Osteoblast (primary cell): ENCODE measurements at regions not wholly inside any gene's neighbourhood (a gene's known extent, or its start where the extent isn't known, plus 50 kb on each side); places are given as distances from the start of the nearest gene placed in this dataset.
A peak's percentile ranks its signal among the peaks of the same experiment; 100 is the strongest.

Source experiments
- DNase-seq: peaks from one replicate; pipeline ENCODE4 v3.0.0; 2011; ENCODE audit warnings: low spot score, mixed read lengths; ENCODE audit not compliant: insufficient read length; ENCODE audit errors: missing footprints
- H2AFZ ChIP-seq: 2 replicates; pipeline ENCODE4 v1.6.0; 2011; ENCODE audit warnings: mild to moderate bottlenecking, low read length
- H3K27ac ChIP-seq: 2 replicates; pipeline ENCODE4 v1.5.1; 2011; ENCODE audit warnings: mild to moderate bottlenecking, low read depth, low read length, moderate library complexity
- H3K27me3 ChIP-seq: 2 replicates; pipeline ENCODE4 v1.6.0; 2012; ENCODE audit warnings: mild to moderate bottlenecking, control low read depth, inconsistent platforms, low read length, moderate library complexity; ENCODE audit not compliant: insufficient read depth
- H3K36me3 ChIP-seq: 2 replicates; pipeline ENCODE4 v1.5.1; 2011; ENCODE audit warnings: mild to moderate bottlenecking, low read length, control low read depth, moderate library complexity; ENCODE audit not compliant: insufficient read depth
- H3K4me1 ChIP-seq: 2 replicates; pipeline ENCODE4 v1.5.1; 2011; ENCODE audit warnings: mild to moderate bottlenecking, low read length, control low read depth, moderate library complexity; ENCODE audit not compliant: insufficient read depth
- H3K4me2 ChIP-seq: 2 replicates; pipeline ENCODE4 v1.6.0; 2011; ENCODE audit warnings: mild to moderate bottlenecking, low read length; ENCODE audit not compliant: insufficient read depth
- H3K4me3 ChIP-seq: fragments of 200-600 bp; sonication (generic); 3 replicates; pipeline ENCODE4 v1.5.1; 2012; ENCODE audit warnings: mild to moderate bottlenecking, low read length, inconsistent platforms; ENCODE audit not compliant: insufficient read depth
- H3K79me2 ChIP-seq: 2 replicates; pipeline ENCODE4 v1.6.0; 2012; ENCODE audit warnings: mild to moderate bottlenecking, low read length, control low read depth, inconsistent platforms; ENCODE audit not compliant: insufficient read depth
- H3K9me3 ChIP-seq: 2 replicates; pipeline ENCODE4 v1.5.1; 2011; ENCODE audit warnings: low read depth, low read length, control low read depth
- H4K20me1 ChIP-seq: 2 replicates; pipeline ENCODE4 v1.6.0; 2012; ENCODE audit warnings: mild to moderate bottlenecking, low read length, control low read depth; ENCODE audit not compliant: insufficient read depth
- TF ChIP-seq, protein P1 (sequence below): IDR thresholded peaks from 2 replicates; pipeline ENCODE4 v1.5.1; 2011; ENCODE audit warnings: mild to moderate bottlenecking, low read depth, low read length, moderate library complexity; ENCODE audit errors: extremely low read depth

DNA sequence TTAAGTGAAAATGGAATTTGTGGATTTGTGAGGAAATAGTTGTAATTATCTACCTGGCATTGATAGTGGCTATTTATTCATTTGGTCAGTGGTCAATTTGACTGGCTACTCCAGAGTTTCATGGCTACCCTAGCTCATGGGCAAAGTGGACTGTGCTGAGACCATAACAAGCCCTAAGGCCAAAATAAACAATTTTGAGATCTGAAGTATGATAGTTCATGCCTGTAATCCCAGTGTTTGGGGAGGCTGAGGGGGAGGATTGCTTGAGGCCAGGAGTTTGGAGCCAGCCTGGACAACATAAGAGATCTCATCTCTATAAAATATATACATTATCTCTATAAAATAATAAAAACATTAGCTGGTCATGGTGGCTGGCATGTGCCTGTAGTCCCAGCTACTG is 311.7 kb downstream of the HIVEP2 start:
- Histone ChIP-seq H3K4me2 (no peak overlapping the region), H3K36me3 (no peaks in the 10 kb centered on the region), H3K27me3 (no peaks in the 10 kb centered on the region), H3K4me1 (peaks cover 8% of the 10 kb centered on the region), H3K27ac (no peak overlapping the region), H3K4me3 (no peak overlapping the region), H3K9me3 (no peaks in the 10 kb centered on the region), H2AFZ (no peak overlapping the region), H3K79me2 (no peaks in the 10 kb centered on the region), H4K20me1 (no peaks in the 10 kb centered on the region)
- DNase-seq, result no peak
- TF ChIP-seq, protein P1, sequence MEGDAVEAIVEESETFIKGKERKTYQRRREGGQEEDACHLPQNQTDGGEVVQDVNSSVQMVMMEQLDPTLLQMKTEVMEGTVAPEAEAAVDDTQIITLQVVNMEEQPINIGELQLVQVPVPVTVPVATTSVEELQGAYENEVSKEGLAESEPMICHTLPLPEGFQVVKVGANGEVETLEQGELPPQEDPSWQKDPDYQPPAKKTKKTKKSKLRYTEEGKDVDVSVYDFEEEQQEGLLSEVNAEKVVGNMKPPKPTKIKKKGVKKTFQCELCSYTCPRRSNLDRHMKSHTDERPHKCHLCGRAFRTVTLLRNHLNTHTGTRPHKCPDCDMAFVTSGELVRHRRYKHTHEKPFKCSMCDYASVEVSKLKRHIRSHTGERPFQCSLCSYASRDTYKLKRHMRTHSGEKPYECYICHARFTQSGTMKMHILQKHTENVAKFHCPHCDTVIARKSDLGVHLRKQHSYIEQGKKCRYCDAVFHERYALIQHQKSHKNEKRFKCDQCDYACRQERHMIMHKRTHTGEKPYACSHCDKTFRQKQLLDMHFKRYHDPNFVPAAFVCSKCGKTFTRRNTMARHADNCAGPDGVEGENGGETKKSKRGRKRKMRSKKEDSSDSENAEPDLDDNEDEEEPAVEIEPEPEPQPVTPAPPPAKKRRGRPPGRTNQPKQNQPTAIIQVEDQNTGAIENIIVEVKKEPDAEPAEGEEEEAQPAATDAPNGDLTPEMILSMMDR, result no peak

DNA sequence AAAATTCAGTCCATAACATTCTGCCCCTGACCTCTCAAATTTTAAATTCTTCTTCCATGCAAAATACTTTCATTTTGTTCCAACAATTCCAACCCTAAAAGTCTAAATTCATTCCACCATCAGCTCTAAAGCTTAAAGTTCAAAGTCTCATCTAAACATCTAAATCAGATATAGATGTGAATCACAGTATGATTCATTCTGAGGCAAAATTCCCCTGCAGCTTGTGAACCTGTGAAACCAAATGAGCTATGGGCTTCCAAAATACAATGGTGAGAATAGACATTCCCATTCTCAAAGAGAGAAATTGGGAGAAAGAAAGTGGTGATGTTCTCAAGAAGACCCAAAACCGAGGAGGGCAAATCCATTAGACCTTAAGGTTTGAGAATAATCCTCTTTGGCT is 309.8 kb downstream of the HIVEP2 start:
- DNase-seq, result no peak
- Histone ChIP-seq H3K27ac (peak overlapping the region; percentile 43), H4K20me1 (no peaks in the 10 kb centered on the region), H3K4me3 (no peak overlapping the region), H3K4me1 (peaks cover 8% of the 10 kb centered on the region), H3K36me3 (no peaks in the 10 kb centered on the region), H2AFZ (no peak overlapping the region), H3K9me3 (no peaks in the 10 kb centered on the region), H3K27me3 (peaks cover 4% of the 10 kb centered on the region), H3K79me2 (no peaks in the 10 kb centered on the region), H3K4me2 (no peak overlapping the region)
- TF ChIP-seq, protein P1, result no peak

DNA sequence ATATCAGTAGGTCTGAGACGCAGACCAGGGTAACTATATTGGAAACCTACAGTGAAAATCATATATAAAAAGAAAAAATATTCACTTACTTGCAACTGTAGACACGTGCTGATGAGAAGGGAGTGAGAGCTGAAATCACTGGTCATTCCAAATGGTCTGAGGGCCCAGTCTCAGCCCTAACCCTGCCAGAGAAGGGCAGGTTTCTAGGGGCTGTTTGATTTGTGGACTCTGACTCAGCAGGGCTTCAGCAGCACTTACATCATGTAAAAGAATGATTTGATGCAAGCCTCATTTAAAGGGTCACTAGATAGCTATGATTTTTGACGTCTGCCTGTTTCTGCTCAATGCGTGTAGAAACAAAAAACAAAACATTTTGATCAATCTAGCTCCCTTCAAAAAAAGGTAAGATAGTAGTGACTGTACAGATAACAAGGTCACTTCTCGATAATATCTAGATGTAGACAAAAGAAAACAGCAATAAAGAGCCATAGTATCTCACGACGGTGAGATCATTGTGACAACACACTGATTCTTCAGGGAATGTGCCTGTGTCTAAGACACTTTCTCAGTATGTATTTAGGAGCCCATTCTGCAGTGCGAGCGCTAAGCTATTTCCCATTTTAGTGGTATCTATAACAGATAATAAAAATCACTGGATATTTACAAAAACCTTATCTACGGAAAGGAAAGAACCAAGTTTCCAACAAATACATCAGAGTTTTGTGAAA is 307.2 kb downstream of the HIVEP2 start:
- no peak overlapping the region for H3K27ac ChIP-seq
- H3K27me3 ChIP-seq, result peaks cover 4% of the 10 kb centered on the region
- no peaks in the 10 kb centered on the region for H3K79me2 ChIP-seq
- H3K4me1 ChIP-seq, result peaks cover 8% of the 10 kb centered on the region
- no peak for DNase-seq
- H3K9me3 ChIP-seq, result no peaks in the 10 kb centered on the region
- H3K4me3 ChIP-seq, result no peak overlapping the region
- no peaks in the 10 kb centered on the region for H3K36me3 ChIP-seq
- no peak overlapping the region for H3K4me2 ChIP-seq
- H2AFZ ChIP-seq, result no peak overlapping the region
- TF ChIP-seq, protein P1, result no peak
- H4K20me1 ChIP-seq, result no peaks in the 10 kb centered on the region

DNA sequence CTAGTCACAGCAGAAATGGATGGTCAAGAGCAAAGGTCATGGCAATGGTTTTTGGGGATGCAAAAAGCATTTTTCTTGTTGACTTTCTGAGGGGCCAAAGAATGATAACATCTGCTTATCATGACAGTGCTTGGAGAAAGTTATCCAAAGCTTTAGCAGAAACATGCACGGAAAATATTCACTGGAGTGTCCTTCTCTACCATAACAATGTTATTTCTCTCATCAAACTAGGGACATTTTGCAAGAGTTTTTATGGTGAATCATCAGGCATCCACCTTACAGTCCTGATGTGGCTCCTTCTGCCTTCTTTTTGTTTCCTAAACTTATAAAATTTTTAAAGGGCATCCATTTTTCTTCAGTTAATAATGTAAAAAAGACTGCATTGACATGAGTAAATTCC is 302.3 kb downstream of the HIVEP2 start:
- no peaks in the 10 kb centered on the region for H3K4me1 ChIP-seq
- TF ChIP-seq, protein P1, result no peak
- H3K9me3 ChIP-seq, result no peaks in the 10 kb centered on the region
- H2AFZ ChIP-seq, result no peak overlapping the region
- H3K4me3 ChIP-seq, result no peak overlapping the region
- H3K27me3 ChIP-seq, result peaks cover 19% of the 10 kb centered on the region
- H3K27ac ChIP-seq, result no peak overlapping the region
- H3K79me2 ChIP-seq, result no peaks in the 10 kb centered on the region
- no peak overlapping the region for H3K4me2 ChIP-seq
- no peak for DNase-seq
- no peaks in the 10 kb centered on the region for H4K20me1 ChIP-seq
- H3K36me3 ChIP-seq, result no peaks in the 10 kb centered on the region
